Esophagus squamous epithelium (tissue), 4 donors: ENCODE measurements at regions not wholly inside any gene's neighbourhood (a gene's known extent, or its start where the extent isn't known, plus 50 kb on each side); places are given as distances from the start of the nearest gene placed in this dataset.

ENCODE experiments used
- POLR2A ChIP-seq, 4 donors: fragments of 450-650 bp; IDR thresholded peaks; one replicate each; pipeline ENCODE4 v1.6.1; 2017; ENCODE audit warnings: antibody characterized with exemption in 4 of 4, mild to moderate bottlenecking in 4 of 4, moderate library complexity in 3 of 4
- TF ChIP-seq, protein P1 (sequence below), 6 experiments: fragments of 450-650 bp in 4 of 6; fragments of 200-600 bp in 2 of 6; sonication (generic) in 2 of 6; IDR thresholded peaks; one replicate each; pipeline ENCODE4 v1.5.1; 2016 to 2019; ENCODE audit warnings: antibody characterized with exemption in 6 of 6, mild to moderate bottlenecking in 4 of 6, moderate library complexity in 4 of 6

- TF ChIP-seq POLR2A (IDR thresholded peaks at IDR 0.05), result no peak
- TF ChIP-seq, protein P1, sequence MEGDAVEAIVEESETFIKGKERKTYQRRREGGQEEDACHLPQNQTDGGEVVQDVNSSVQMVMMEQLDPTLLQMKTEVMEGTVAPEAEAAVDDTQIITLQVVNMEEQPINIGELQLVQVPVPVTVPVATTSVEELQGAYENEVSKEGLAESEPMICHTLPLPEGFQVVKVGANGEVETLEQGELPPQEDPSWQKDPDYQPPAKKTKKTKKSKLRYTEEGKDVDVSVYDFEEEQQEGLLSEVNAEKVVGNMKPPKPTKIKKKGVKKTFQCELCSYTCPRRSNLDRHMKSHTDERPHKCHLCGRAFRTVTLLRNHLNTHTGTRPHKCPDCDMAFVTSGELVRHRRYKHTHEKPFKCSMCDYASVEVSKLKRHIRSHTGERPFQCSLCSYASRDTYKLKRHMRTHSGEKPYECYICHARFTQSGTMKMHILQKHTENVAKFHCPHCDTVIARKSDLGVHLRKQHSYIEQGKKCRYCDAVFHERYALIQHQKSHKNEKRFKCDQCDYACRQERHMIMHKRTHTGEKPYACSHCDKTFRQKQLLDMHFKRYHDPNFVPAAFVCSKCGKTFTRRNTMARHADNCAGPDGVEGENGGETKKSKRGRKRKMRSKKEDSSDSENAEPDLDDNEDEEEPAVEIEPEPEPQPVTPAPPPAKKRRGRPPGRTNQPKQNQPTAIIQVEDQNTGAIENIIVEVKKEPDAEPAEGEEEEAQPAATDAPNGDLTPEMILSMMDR (IDR thresholded peaks at IDR 0.05), result no peak
These were observed 421.0 kb downstream of the ZNF521 start for GRCh38 chr18:24930971-24931370.
